ENCODE measurements at regions not wholly inside any gene's neighbourhood (a gene's known extent, or its start where the extent isn't known, plus 50 kb on each side); places are given as distances from the start of the nearest gene placed in this dataset.

DNA sequence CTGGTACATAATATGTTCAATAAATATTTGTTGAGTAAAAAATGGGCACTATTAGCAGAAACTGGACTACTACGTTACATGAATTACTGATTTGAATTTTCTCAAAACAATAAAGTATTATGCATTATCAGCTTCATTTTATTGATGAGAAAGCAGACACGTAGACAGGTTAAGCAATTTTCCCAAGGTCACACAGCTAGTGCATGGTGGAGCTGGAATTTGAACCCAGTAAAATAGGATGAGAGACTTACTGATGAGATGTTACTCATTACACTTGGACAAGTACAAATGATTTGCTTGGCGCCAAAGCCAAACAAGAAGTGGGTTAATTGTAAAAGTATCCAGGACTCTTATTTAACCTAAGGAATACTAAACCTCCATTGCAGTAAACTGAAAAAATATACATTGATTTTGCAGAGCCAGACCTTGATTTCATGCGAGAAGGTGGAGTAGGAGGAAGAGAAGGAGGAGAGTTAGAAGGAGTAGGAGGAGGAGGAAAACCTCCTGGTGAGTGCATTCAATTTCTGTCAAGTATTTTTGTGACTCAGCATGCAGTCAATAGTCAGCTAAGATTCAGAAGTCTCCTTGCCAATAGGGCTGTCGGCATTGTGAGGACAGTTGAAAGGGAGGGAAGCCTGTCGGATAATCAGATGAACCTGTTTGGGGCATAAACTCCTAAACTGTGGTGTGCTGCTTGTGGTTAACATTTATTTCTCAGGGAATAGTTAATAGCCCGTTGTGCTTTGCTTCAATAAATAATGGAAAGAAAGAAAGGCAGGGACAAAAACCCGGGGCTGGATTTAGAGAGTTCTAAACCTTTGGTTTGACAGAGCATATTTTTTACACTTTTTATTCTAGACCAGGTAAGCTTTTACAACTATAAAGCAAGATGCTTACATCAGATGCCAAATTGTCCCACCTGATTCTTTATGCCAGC is 77.0 kb upstream of the TACR1 start:
- H3K36me3 ChIP-seq (ENCODE audit: control insufficient read depth, insufficient read depth, low read length) = no peaks in the 10 kb centered on the region
- H3K4me3 ChIP-seq (replicated peaks in 1 of 4; ENCODE audit: control extremely low read depth in 1 of 4, insufficient read depth in 1 of 4, low read depth in 3 of 4, low read length in 4 of 4) = peak overlapping the region in 2 of 4 experiments; percentile 17 to 27
- no peaks in the 10 kb centered on the region for H3K27me3 ChIP-seq (ENCODE audit: control insufficient read depth, insufficient read depth, low read length)
- H3K27ac ChIP-seq (ENCODE audit: insufficient read depth, low read length) = peak overlapping the region; percentile 37
- H3K79me2 ChIP-seq (ENCODE audit: control insufficient read depth, insufficient read depth, low read length) = no peaks in the 10 kb centered on the region
- no peaks in the 10 kb centered on the region for H3K9me3 ChIP-seq (ENCODE audit: control insufficient read depth, insufficient read depth, low read depth, low read length)
- DNase-seq (ENCODE audit: low read depth in 2 of 2) = peak; percentile 26 to 80
- TF ChIP-seq, protein P1, sequence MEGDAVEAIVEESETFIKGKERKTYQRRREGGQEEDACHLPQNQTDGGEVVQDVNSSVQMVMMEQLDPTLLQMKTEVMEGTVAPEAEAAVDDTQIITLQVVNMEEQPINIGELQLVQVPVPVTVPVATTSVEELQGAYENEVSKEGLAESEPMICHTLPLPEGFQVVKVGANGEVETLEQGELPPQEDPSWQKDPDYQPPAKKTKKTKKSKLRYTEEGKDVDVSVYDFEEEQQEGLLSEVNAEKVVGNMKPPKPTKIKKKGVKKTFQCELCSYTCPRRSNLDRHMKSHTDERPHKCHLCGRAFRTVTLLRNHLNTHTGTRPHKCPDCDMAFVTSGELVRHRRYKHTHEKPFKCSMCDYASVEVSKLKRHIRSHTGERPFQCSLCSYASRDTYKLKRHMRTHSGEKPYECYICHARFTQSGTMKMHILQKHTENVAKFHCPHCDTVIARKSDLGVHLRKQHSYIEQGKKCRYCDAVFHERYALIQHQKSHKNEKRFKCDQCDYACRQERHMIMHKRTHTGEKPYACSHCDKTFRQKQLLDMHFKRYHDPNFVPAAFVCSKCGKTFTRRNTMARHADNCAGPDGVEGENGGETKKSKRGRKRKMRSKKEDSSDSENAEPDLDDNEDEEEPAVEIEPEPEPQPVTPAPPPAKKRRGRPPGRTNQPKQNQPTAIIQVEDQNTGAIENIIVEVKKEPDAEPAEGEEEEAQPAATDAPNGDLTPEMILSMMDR (conservative IDR thresholded peaks at IDR 0.05 in 1 of 2, IDR thresholded peaks at IDR 0.05 in 1 of 2; ENCODE audit: low read depth in 1 of 2, low read length in 2 of 2) = no peak
- TF ChIP-seq EZH2 (IDR thresholded peaks at IDR 0.05; ENCODE audit: low read length, missing control alignments) = no peak
- H2AFZ ChIP-seq (ENCODE audit: low read length) = peak overlapping the region; percentile 60
- H3K4me1 ChIP-seq (ENCODE audit: control insufficient read depth, extremely low read depth, insufficient read depth, low read length) = peaks cover 17% of the 10 kb centered on the region
- H3K9ac ChIP-seq (ENCODE audit: insufficient read depth, low read length) = no peak overlapping the region
- H3K4me2 ChIP-seq (ENCODE audit: extremely low read depth, insufficient read depth, low read length) = peak overlapping the region; percentile 64
- H4K20me1 ChIP-seq (ENCODE audit: control insufficient read depth, extremely low read depth, insufficient read depth, low read length) = no peaks in the 10 kb centered on the region

DNA sequence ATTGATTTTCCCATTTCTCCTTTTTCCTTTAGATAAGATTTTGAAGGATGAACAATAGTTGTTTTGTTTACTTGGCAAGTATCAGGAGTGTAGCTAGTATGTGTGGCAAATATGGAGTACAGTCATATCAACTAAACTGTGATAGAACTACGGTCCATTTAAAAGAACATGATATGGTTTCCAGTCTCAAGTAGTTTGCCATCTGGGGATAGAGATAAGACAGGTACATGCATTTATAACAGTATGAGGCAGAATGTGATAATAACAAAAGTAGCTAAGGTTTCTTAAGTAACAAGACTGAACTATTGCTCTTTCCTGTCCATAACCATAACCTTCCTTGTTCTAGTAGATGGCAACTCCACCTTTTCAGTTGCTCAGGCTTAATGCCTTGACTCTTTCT is 75.6 kb upstream of the TACR1 start:
- H2AFZ ChIP-seq (ENCODE audit: low read length) = no peak overlapping the region
- no peaks in the 10 kb centered on the region for H3K36me3 ChIP-seq (ENCODE audit: control insufficient read depth, insufficient read depth, low read length)
- H4K20me1 ChIP-seq (ENCODE audit: control insufficient read depth, extremely low read depth, insufficient read depth, low read length) = no peaks in the 10 kb centered on the region
- no peak for DNase-seq (ENCODE audit: low read depth in 2 of 2)
- no peak for TF ChIP-seq EZH2 (IDR thresholded peaks at IDR 0.05; ENCODE audit: low read length, missing control alignments)
- no peak overlapping the region for H3K4me2 ChIP-seq (ENCODE audit: extremely low read depth, insufficient read depth, low read length)
- H3K27me3 ChIP-seq (ENCODE audit: control insufficient read depth, insufficient read depth, low read length) = no peaks in the 10 kb centered on the region
- H3K4me3 ChIP-seq (replicated peaks in 1 of 4; ENCODE audit: control extremely low read depth in 1 of 4, insufficient read depth in 1 of 4, low read depth in 3 of 4, low read length in 4 of 4) = no peak overlapping the region
- H3K27ac ChIP-seq (ENCODE audit: insufficient read depth, low read length) = no peak overlapping the region
- no peaks in the 10 kb centered on the region for H3K79me2 ChIP-seq (ENCODE audit: control insufficient read depth, insufficient read depth, low read length)
- H3K4me1 ChIP-seq (ENCODE audit: control insufficient read depth, extremely low read depth, insufficient read depth, low read length) = peaks cover 17% of the 10 kb centered on the region
- H3K9ac ChIP-seq (ENCODE audit: insufficient read depth, low read length) = no peak overlapping the region
- no peaks in the 10 kb centered on the region for H3K9me3 ChIP-seq (ENCODE audit: control insufficient read depth, insufficient read depth, low read depth, low read length)

DNA sequence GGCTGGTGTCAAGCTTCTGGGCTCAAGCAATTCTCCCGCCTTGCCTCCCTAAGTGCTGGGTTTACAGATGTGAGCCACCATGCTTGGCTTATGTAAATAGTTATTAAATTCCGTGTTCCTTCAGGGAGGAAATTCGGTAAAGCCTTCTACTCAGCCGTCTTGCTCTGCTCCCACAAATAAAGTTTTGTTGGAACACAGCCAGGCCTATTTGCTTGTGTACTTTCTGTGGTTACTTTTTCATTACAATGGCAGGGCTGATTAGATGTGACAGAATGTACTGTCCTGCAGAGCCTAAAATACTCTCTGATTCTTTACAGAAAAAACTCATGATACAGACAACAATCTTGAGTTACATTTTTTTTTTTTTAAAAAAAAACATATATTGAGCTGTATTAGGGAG is 68.8 kb upstream of the TACR1 start:
- H3K4me3 ChIP-seq (replicated peaks in 1 of 4; ENCODE audit: control extremely low read depth in 1 of 4, insufficient read depth in 1 of 4, low read depth in 3 of 4, low read length in 4 of 4) = no peak overlapping the region
- no peaks in the 10 kb centered on the region for H4K20me1 ChIP-seq (ENCODE audit: control insufficient read depth, extremely low read depth, insufficient read depth, low read length)
- H2AFZ ChIP-seq (ENCODE audit: low read length) = no peak overlapping the region
- H3K36me3 ChIP-seq (ENCODE audit: control insufficient read depth, insufficient read depth, low read length) = no peaks in the 10 kb centered on the region
- no peaks in the 10 kb centered on the region for H3K4me1 ChIP-seq (ENCODE audit: control insufficient read depth, extremely low read depth, insufficient read depth, low read length)
- DNase-seq (ENCODE audit: low read depth in 2 of 2) = no peak
- no peak overlapping the region for H3K27ac ChIP-seq (ENCODE audit: insufficient read depth, low read length)
- H3K9me3 ChIP-seq (ENCODE audit: control insufficient read depth, insufficient read depth, low read depth, low read length) = no peaks in the 10 kb centered on the region
- H3K9ac ChIP-seq (ENCODE audit: insufficient read depth, low read length) = no peak overlapping the region
- H3K79me2 ChIP-seq (ENCODE audit: control insufficient read depth, insufficient read depth, low read length) = no peaks in the 10 kb centered on the region
- no peak overlapping the region for H3K4me2 ChIP-seq (ENCODE audit: extremely low read depth, insufficient read depth, low read length)
- TF ChIP-seq, protein P1 (conservative IDR thresholded peaks at IDR 0.05 in 1 of 2, IDR thresholded peaks at IDR 0.05 in 1 of 2; ENCODE audit: low read depth in 1 of 2, low read length in 2 of 2) = no peak
- TF ChIP-seq EZH2 (IDR thresholded peaks at IDR 0.05; ENCODE audit: low read length, missing control alignments) = no peak
- no peaks in the 10 kb centered on the region for H3K27me3 ChIP-seq (ENCODE audit: control insufficient read depth, insufficient read depth, low read length)

All from fibroblast of lung (primary cell).